ENCODE measurements at regions not wholly inside any gene's neighbourhood (a gene's known extent, or its start where the extent isn't known, plus 50 kb on each side); places are given as distances from the start of the nearest gene placed in this dataset.
A peak's percentile ranks its signal among the peaks of the same experiment; 100 is the strongest.

- no peak overlapping the region for H3K4me3 ChIP-seq (ENCODE audit: low read depth, low read length)
- no peak for DNase-seq (ENCODE audit: low read depth)
- no peak for TF ChIP-seq CTCF (IDR thresholded peaks at IDR 0.05; ENCODE audit: insufficient read depth, low read length)
These were observed 177.2 kb downstream of the ERCC6L2 start for GRCh38 chr9:96052686-96053085.

GRCh38 chr9:96051423-96051822 lies 175.9 kb downstream of the ERCC6L2 start:
- no peak for TF ChIP-seq CTCF (IDR thresholded peaks at IDR 0.05; ENCODE audit: insufficient read depth, low read length)
- no peak overlapping the region for H3K4me3 ChIP-seq (ENCODE audit: low read depth, low read length)
- DNase-seq (ENCODE audit: low read depth), result no peak

GRCh38 chr9:96050861-96051155 lies 175.3 kb downstream of the ERCC6L2 start:
- no peak overlapping the region for H3K4me3 ChIP-seq (ENCODE audit: low read depth, low read length)
- DNase-seq (ENCODE audit: low read depth), result no peak
- TF ChIP-seq CTCF (IDR thresholded peaks at IDR 0.05; ENCODE audit: insufficient read depth, low read length), result no peak

- TF ChIP-seq CTCF (IDR thresholded peaks at IDR 0.05; ENCODE audit: insufficient read depth, low read length), result no peak
- no peak overlapping the region for H3K4me3 ChIP-seq (ENCODE audit: low read depth, low read length)
- no peak for DNase-seq (ENCODE audit: low read depth)
These were observed 174.8 kb downstream of the ERCC6L2 start for GRCh38 chr9:96050048-96050860.

- H3K4me3 ChIP-seq (ENCODE audit: low read depth, low read length), result no peak overlapping the region
- TF ChIP-seq CTCF (IDR thresholded peaks at IDR 0.05; ENCODE audit: insufficient read depth, low read length), result no peak
- no peak for DNase-seq (ENCODE audit: low read depth)
These were observed 173.7 kb downstream of the ERCC6L2 start for GRCh38 chr9:96048956-96049831.

- peak; percentile 25 for DNase-seq (ENCODE audit: low read depth)
- no peak overlapping the region for H3K4me3 ChIP-seq (ENCODE audit: low read depth, low read length)
- no peak for TF ChIP-seq CTCF (IDR thresholded peaks at IDR 0.05; ENCODE audit: insufficient read depth, low read length)
These were observed 172.8 kb downstream of the ERCC6L2 start for GRCh38 chr9:96048104-96048955.
